ENCODE measurements at regions not wholly inside any gene's neighbourhood (a gene's known extent, or its start where the extent isn't known, plus 50 kb on each side); places are given as distances from the start of the nearest gene placed in this dataset.

DNA sequence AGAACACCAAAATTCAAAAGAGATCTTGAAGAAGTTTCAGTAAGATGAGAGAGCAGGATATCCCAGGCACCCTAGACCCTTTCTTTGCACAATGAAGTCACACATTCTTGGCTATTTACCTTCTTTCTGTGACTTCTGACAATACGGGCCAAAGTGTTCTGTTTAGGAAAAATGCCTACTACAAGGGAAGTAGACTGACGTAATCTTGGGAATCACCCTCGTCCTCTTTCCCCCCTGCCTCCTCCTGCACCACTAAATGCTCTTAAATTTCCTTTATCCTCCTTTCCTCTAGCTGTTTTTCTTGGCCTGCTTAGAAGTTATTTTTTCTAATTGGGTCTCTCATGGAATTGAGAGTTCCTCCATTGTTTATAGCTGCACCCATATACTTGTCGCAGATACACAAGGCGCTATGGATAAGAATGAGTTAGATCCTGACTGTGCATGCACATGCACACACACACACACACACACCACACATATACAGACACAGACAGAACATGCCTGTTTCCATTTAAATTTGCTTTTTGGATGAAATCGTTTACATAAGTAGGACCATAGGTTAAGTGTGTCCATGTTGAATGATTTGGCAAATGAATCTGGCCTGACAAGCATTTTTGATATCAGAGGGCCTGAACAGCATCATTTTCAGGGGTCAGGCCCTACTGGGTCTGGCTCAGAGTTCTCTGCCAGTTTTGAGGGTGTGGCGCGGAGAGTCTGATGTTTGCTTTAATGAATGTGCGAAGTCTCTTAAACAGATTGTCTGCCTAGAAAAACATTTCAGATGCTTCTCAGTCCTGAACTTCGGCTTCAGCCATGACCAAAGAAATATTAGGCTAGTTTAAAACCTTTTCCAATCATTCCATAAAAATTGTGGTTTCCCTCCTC, 131.9 kb upstream of the NT5C1B start:
- H3K4me2 ChIP-seq (ENCODE audit: low read depth, low read length, poor library complexity, severe bottlenecking), result no peak overlapping the region
- no peak overlapping the region for H3K27ac ChIP-seq (ENCODE audit: low read length)
- H3K36me3 ChIP-seq (ENCODE audit: insufficient read depth, low read length), result no peaks in the 10 kb centered on the region
- H3K9me3 ChIP-seq (ENCODE audit: low read length), result no peaks in the 10 kb centered on the region
- H3K27me3 ChIP-seq (ENCODE audit: low read length), result no peaks in the 10 kb centered on the region
- no peaks in the 10 kb centered on the region for H3K4me1 ChIP-seq (ENCODE audit: low read length)
- no peaks in the 10 kb centered on the region for H4K20me1 ChIP-seq (ENCODE audit: insufficient read depth, low read depth, low read length)
- H3K9me2 ChIP-seq (replicated peaks; ENCODE audit: insufficient read depth, low read length), result no peaks in the 10 kb centered on the region
- no peak for DNase-seq
- H2AFZ ChIP-seq (ENCODE audit: low read length), result no peak overlapping the region
- no peak overlapping the region for H3K4me3 ChIP-seq (ENCODE audit: low read length)
- H3K9ac ChIP-seq (ENCODE audit: low read length), result no peak overlapping the region
- no peaks in the 10 kb centered on the region for H3K79me2 ChIP-seq (ENCODE audit: low read length)

DNA sequence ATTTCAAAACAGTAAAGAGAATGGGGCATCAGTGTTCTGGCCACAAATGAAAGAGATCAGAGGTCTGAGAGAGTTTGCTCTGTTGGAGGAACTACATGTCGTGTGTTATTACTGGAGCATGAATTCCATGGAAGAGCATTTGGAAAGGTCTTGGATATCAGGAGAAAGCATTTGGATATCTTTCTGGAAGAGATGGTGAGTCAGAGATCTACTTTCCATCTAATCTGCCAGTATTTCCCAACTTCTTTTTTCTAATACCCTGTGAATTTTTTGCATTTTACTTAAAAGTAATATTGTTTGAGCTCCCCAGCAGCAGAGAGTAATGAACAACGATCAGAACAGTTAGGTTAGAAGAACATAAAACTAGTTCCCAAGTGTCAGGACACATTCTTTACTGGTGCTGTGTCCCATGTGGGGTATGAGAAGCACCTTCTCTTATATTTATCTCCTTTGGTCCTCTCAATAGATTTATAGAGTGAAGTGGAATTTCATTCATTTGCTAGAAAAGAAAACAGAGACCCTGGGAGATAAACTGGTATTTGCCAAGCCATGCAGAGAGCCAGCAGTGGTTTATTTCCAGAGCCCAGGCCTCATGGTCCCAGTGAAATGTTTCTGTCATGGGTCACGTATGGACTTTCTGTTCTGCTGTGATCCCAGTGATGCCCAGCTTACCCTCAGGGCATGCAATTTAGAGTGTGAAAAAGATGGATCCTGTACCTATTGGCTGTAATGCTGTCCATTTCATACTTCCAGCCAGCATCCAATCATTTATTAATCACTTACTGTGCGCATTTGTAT, 130.8 kb upstream of the NT5C1B start:
- Histone ChIP-seq H2AFZ (ENCODE audit: low read length) (no peak overlapping the region), H3K27ac (ENCODE audit: low read length) (no peak overlapping the region), H3K79me2 (ENCODE audit: low read length) (no peaks in the 10 kb centered on the region), H3K9ac (ENCODE audit: low read length) (no peak overlapping the region), H3K9me3 (ENCODE audit: low read length) (no peaks in the 10 kb centered on the region), H3K9me2 (replicated peaks; ENCODE audit: insufficient read depth, low read length) (no peaks in the 10 kb centered on the region), H3K27me3 (ENCODE audit: low read length) (no peaks in the 10 kb centered on the region), H3K36me3 (ENCODE audit: insufficient read depth, low read length) (no peaks in the 10 kb centered on the region), H4K20me1 (ENCODE audit: insufficient read depth, low read depth, low read length) (no peaks in the 10 kb centered on the region), H3K4me3 (ENCODE audit: low read length) (no peak overlapping the region), H3K4me1 (ENCODE audit: low read length) (no peaks in the 10 kb centered on the region), H3K4me2 (ENCODE audit: low read depth, low read length, poor library complexity, severe bottlenecking) (no peak overlapping the region)
- DNase-seq, result no peak

DNA sequence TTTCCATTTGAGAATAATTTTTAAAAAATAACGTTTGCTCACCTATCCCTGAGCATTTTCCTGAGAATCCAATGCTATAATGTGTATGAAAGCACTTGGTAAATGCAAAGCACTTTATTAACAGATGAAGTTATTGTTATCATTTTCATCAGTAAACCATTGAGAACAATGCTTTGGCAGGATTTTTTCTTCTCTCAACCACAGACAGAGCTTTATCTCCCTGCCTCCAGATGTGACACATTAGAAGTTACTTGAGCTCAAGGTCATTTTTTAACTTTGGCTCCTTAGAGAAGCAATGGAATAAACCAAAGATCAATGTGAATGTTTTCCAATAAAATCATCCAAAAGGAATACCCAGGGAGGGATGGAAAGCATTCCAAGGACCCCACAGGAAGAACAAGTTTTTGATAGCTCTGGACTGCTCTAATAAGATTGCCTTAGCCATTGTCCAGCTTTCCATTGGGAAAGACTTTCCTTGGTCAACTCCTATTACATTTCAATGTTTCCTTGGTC, 118.9 kb upstream of the NT5C1B start:
- no peaks in the 10 kb centered on the region for H3K36me3 ChIP-seq (ENCODE audit: insufficient read depth, low read length)
- H3K27me3 ChIP-seq (ENCODE audit: low read length), result no peaks in the 10 kb centered on the region
- H3K4me3 ChIP-seq (ENCODE audit: low read length), result no peak overlapping the region
- H3K27ac ChIP-seq (ENCODE audit: low read length), result no peak overlapping the region
- H2AFZ ChIP-seq (ENCODE audit: low read length), result no peak overlapping the region
- H3K4me2 ChIP-seq (ENCODE audit: low read depth, low read length, poor library complexity, severe bottlenecking), result no peak overlapping the region
- no peaks in the 10 kb centered on the region for H4K20me1 ChIP-seq (ENCODE audit: insufficient read depth, low read depth, low read length)
- H3K9ac ChIP-seq (ENCODE audit: low read length), result no peak overlapping the region
- H3K9me3 ChIP-seq (ENCODE audit: low read length), result no peaks in the 10 kb centered on the region
- no peaks in the 10 kb centered on the region for H3K9me2 ChIP-seq (replicated peaks; ENCODE audit: insufficient read depth, low read length)
- no peak for DNase-seq
- no peaks in the 10 kb centered on the region for H3K79me2 ChIP-seq (ENCODE audit: low read length)
- H3K4me1 ChIP-seq (ENCODE audit: low read length), result no peaks in the 10 kb centered on the region

DNA sequence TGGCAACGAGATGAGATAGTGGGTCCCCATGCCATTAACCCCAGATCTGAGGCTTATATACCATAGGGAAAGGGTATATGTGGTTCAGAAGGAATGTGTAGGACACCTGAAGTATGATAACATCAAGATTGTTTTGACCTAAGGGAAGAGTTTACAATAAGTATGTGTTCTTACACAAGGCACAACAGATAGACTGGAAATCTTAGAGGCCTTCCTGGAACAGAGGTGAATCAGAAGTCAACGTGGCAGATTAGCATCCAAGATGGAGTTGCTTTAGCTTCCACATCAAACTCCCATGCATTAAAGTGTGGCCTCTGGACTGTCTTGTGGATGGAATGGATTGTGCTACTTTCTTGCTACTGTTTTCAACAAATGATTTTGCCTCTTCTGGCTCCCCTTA, 116.6 kb upstream of the NT5C1B start:
- H3K27ac ChIP-seq (ENCODE audit: low read length), result no peak overlapping the region
- H3K4me3 ChIP-seq (ENCODE audit: low read length), result no peak overlapping the region

DNA sequence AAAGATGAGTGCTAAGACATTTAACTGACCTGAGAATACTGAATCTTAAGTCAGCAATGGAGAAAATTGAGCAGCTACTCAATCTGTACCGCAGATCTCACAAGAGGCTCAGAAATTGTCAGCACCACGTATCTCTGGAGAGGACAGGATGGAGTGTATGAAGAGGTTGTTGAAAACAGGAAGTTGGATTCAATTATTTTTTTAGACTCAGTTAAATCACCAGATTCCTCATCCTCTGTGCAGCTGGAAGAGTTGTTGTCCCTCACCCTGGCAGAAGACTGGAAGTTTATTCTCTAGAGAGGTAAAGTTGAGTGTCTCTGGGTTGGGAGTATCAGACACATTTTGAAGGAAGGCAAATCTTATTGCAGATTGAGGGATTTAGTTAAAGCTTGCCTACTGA, 114.9 kb upstream of the NT5C1B start:
- no peaks in the 10 kb centered on the region for H3K9me3 ChIP-seq (ENCODE audit: low read length)
- H3K79me2 ChIP-seq (ENCODE audit: low read length), result no peaks in the 10 kb centered on the region
- H3K9ac ChIP-seq (ENCODE audit: low read length), result no peak overlapping the region
- no peaks in the 10 kb centered on the region for H3K36me3 ChIP-seq (ENCODE audit: insufficient read depth, low read length)
- no peak overlapping the region for H2AFZ ChIP-seq (ENCODE audit: low read length)
- H3K27me3 ChIP-seq (ENCODE audit: low read length), result no peaks in the 10 kb centered on the region
- H3K4me2 ChIP-seq (ENCODE audit: low read depth, low read length, poor library complexity, severe bottlenecking), result no peak overlapping the region
- no peak overlapping the region for H3K27ac ChIP-seq (ENCODE audit: low read length)
- no peaks in the 10 kb centered on the region for H3K9me2 ChIP-seq (replicated peaks; ENCODE audit: insufficient read depth, low read length)
- no peaks in the 10 kb centered on the region for H3K4me1 ChIP-seq (ENCODE audit: low read length)
- H4K20me1 ChIP-seq (ENCODE audit: insufficient read depth, low read depth, low read length), result no peaks in the 10 kb centered on the region
- no peak overlapping the region for H3K4me3 ChIP-seq (ENCODE audit: low read length)
- no peak for DNase-seq

More for the DNA sequence above, 116.6 kb upstream of the NT5C1B start:
- Histone ChIP-seq H3K9me3 (ENCODE audit: low read length) (no peaks in the 10 kb centered on the region), H2AFZ (ENCODE audit: low read length) (no peak overlapping the region), H3K79me2 (ENCODE audit: low read length) (no peaks in the 10 kb centered on the region), H4K20me1 (ENCODE audit: insufficient read depth, low read depth, low read length) (no peaks in the 10 kb centered on the region), H3K9me2 (replicated peaks; ENCODE audit: insufficient read depth, low read length) (no peaks in the 10 kb centered on the region), H3K4me2 (ENCODE audit: low read depth, low read length, poor library complexity, severe bottlenecking) (no peak overlapping the region), H3K27me3 (ENCODE audit: low read length) (no peaks in the 10 kb centered on the region), H3K36me3 (ENCODE audit: insufficient read depth, low read length) (no peaks in the 10 kb centered on the region), H3K9ac (ENCODE audit: low read length) (no peak overlapping the region), H3K4me1 (ENCODE audit: low read length) (no peaks in the 10 kb centered on the region)
- DNase-seq, result no peak

DNA sequence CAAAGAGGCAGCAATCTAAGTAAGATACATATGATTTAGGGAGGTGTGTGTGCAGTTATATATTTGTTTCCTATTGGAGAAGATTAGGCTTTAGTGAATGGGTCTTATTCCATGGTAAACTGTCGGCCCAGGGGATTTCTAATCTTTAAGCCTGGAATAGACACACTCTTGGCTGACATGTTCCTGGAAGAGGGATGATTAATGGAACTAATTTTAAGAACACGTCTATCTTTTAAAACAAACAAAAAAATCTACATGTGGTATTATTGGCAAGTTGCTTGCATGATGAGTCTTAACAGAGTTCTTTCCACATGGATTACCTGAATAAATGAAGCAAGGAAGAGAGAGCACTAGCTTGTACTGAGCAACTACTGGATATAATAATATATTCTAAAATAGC, 114.2 kb upstream of the NT5C1B start:
- no peak overlapping the region for H2AFZ ChIP-seq (ENCODE audit: low read length)
- no peaks in the 10 kb centered on the region for H3K4me1 ChIP-seq (ENCODE audit: low read length)
- H3K27me3 ChIP-seq (ENCODE audit: low read length), result no peaks in the 10 kb centered on the region
- no peak for DNase-seq
- no peak overlapping the region for H3K4me3 ChIP-seq (ENCODE audit: low read length)
- H3K27ac ChIP-seq (ENCODE audit: low read length), result no peak overlapping the region
- H3K9ac ChIP-seq (ENCODE audit: low read length), result no peak overlapping the region
- H3K9me2 ChIP-seq (replicated peaks; ENCODE audit: insufficient read depth, low read length), result no peaks in the 10 kb centered on the region
- no peaks in the 10 kb centered on the region for H3K79me2 ChIP-seq (ENCODE audit: low read length)
- H4K20me1 ChIP-seq (ENCODE audit: insufficient read depth, low read depth, low read length), result no peaks in the 10 kb centered on the region
- no peak overlapping the region for H3K4me2 ChIP-seq (ENCODE audit: low read depth, low read length, poor library complexity, severe bottlenecking)
- no peaks in the 10 kb centered on the region for H3K36me3 ChIP-seq (ENCODE audit: insufficient read depth, low read length)
- no peaks in the 10 kb centered on the region for H3K9me3 ChIP-seq (ENCODE audit: low read length)

DNA sequence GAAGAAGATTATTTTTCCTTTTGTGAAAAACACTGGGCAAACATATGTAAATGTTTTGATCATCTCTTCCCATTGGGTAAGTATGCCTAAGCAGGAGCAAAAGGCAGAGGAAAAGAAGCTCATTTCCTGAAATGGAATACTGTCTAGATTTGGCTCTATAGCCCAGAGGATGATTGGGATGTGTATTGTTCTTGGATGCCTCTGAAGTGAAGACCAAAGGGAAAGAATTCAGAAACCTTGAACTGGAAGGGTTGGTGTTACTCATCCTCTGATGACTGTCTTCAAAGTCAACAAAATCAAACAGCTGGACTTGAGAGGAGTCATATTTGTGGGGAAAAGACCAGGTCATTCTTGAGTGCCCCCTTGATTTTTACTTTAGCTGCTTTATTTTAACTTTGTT, 112.6 kb upstream of the NT5C1B start:
- DNase-seq, result no peak
- H2AFZ ChIP-seq (ENCODE audit: low read length), result no peak overlapping the region
- H3K4me3 ChIP-seq (ENCODE audit: low read length), result no peak overlapping the region
- no peak overlapping the region for H3K9ac ChIP-seq (ENCODE audit: low read length)
- H3K9me2 ChIP-seq (replicated peaks; ENCODE audit: insufficient read depth, low read length), result no peaks in the 10 kb centered on the region
- H3K27ac ChIP-seq (ENCODE audit: low read length), result no peak overlapping the region
- no peaks in the 10 kb centered on the region for H4K20me1 ChIP-seq (ENCODE audit: insufficient read depth, low read depth, low read length)
- no peaks in the 10 kb centered on the region for H3K4me1 ChIP-seq (ENCODE audit: low read length)
- no peaks in the 10 kb centered on the region for H3K27me3 ChIP-seq (ENCODE audit: low read length)
- no peaks in the 10 kb centered on the region for H3K9me3 ChIP-seq (ENCODE audit: low read length)
- H3K79me2 ChIP-seq (ENCODE audit: low read length), result no peaks in the 10 kb centered on the region
- no peak overlapping the region for H3K4me2 ChIP-seq (ENCODE audit: low read depth, low read length, poor library complexity, severe bottlenecking)
- no peaks in the 10 kb centered on the region for H3K36me3 ChIP-seq (ENCODE audit: insufficient read depth, low read length)

DNA sequence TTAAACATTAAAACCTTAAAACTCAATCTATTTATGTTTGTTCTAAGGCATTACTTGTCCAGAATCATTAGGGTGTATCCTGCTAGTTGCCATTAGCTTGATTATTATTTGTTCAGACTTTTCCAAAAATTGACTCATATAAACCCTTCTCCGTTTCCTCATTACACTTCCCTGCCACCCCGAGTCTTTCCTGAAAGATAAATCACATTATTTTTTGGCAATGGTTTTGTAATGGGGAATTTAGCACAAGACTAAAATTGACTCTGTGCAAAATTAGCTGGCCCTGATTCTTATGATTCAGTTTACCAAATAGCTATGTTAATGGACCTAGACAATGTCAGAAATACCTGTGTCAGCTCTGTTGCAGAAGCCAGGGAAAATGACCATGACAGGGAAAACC, 112.2 kb upstream of the NT5C1B start:
- Histone ChIP-seq H3K36me3 (ENCODE audit: insufficient read depth, low read length) (no peaks in the 10 kb centered on the region), H3K4me1 (ENCODE audit: low read length) (no peaks in the 10 kb centered on the region), H3K9me3 (ENCODE audit: low read length) (no peaks in the 10 kb centered on the region), H3K4me3 (ENCODE audit: low read length) (no peak overlapping the region), H3K79me2 (ENCODE audit: low read length) (no peaks in the 10 kb centered on the region), H2AFZ (ENCODE audit: low read length) (no peak overlapping the region), H3K9me2 (replicated peaks; ENCODE audit: insufficient read depth, low read length) (no peaks in the 10 kb centered on the region), H3K27me3 (ENCODE audit: low read length) (no peaks in the 10 kb centered on the region), H3K4me2 (ENCODE audit: low read depth, low read length, poor library complexity, severe bottlenecking) (no peak overlapping the region), H3K27ac (ENCODE audit: low read length) (no peak overlapping the region), H3K9ac (ENCODE audit: low read length) (no peak overlapping the region), H4K20me1 (ENCODE audit: insufficient read depth, low read depth, low read length) (no peaks in the 10 kb centered on the region)
- no peak for DNase-seq

Data from Karpas-422 (cell line).